CD4-positive, alpha-beta T cell treated with Interleukin-6 for 4 hours (primary cell): ENCODE measurements at regions not wholly inside any gene's neighbourhood (a gene's known extent, or its start where the extent isn't known, plus 50 kb on each side); places are given as distances from the start of the nearest gene placed in this dataset.
A peak's percentile ranks its signal among the peaks of the same experiment; 100 is the strongest.

Experiments used
- DNase-seq: peaks from one replicate; pipeline ENCODE4 v3.0.0-alpha.2; 2020; ENCODE audit warnings: mixed read lengths

DNA sequence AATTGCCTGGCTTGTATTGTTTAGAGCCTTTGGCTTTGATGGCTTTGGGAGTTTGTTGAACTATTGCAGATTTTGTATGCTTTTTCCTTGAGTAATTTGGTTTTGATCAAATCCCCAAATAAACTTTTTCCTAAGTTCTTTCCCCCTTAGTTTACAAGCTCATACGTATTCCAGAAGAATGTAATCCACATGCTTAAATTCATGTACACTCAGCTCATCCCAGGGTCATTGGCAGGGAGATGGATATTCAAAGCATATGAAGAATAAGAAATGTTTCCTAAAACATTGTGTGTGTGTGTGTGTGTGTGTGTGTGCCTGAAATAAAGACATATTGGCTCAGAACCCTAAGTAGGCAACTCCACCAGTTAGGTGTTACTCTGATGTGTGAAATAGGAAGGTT is 89.4 kb downstream of the TMEM30B start:
- DNase-seq: no peak

DNA sequence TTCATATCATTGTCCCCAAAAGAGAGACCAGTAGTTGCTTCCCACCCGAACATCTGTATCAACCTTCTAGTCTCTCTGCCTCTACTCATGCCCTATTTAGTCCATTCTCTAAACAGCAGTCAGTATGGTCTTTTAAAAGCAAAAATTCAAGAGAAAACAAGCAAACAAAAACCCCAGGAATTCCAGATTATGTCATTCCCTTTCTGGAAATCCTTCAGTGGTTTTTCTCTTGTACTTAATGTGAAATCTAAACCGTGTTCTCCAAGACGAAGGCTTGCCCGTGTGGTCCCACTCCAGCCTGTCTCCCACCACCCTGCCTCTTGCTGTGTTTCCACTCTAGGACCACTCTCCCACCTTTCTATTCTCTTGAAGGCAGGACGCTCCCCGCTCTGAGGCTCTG is 90.8 kb downstream of the TMEM30B start:
- no peak for DNase-seq

DNA sequence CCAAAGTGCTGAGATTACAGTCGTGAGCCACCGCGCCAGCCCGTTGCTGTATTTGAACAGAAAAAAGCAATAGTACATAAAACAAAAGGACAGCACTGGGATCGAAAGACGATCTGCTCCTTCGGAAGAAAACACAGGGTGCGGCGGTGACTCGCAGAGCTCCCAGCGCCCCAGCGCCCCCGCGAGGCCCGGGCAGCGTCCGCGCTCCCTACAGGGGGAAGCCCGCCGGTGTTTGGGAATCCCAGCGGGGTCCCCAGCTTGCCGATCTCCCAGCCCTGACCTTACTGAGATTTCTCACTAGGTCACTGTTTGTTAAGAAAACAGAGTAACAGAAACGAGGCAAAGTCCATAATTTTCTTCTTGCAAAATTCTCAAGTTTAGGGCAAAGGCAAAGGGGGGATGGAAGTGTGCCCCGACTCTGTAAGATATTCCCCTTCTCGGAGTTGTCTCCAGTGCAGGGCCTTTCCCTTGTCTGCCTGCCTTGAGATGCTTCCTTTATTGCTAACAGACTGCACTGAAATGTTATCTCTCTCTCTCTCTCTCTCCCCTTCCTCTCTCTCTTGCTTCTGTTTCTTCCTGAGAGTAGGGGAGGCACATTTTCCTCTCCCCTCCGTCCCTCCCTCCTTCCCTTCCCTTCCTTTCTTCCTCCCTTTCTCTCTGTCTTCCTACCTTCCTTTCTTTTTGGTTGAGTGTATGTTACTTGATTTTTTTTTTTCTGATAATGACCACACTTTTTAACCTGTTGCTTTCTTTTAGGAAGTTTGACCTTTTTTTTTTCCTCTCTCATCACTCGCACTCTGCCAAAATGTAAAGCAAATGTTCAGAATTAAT is 91.9 kb downstream of the TMEM30B start:
- peak; percentile 5 for DNase-seq

DNA sequence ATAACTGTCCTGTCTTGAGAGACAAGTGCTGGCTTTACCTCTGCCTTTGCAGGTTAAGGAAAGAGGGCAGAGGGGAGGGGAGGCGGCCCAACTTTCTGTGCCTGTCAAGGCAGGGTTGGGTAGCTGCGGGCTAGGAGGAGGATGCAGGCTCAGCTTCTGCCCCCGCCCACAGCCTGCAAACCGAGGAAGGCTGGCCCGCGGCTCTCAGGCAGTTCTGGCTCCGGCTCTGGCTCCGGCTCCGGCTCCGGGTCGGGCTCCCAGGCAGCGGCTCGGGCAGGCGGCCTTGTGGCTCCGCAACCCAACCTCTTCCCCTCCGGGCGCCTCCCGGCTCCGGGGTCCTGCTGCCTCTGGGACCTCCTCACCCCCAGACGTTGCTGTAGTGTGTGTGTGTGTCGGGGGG is 92.9 kb downstream of the TMEM30B start:
- peak; percentile 1 for DNase-seq

DNA sequence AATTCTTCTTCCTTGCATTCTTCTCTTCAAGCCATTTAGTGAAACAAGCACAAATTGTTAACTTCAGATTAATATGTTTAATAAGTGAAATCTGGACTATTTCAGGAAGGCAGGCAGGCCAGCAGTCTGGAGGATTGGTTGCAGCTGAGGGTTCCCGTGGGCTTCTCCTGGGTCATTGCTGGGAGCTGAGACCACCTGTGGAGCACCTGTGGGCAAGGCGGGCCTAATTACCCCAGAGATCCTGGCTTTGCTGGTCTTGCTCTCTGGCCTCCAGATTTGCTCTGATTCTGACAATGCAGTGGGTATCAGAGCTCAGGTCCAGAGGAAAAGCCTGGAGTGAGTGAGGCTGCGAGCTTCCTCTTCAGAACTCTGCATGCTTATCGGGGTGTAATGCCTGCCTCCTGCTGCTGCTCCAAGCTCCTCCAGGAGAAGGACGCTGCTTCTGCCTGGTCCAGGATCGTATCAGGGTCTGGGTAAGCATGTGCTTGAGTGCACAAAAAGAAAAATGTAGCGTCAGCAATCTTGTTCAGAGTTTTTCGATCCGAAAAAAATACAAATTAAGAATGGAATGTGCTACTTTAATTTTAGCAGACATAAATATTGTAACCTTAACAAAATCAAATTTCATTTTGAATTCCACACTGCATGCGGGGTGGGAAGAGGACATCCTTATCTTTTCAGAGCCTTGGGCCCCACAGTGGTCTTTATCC is 93.8 kb downstream of the TMEM30B start:
- DNase-seq: no peak

DNA sequence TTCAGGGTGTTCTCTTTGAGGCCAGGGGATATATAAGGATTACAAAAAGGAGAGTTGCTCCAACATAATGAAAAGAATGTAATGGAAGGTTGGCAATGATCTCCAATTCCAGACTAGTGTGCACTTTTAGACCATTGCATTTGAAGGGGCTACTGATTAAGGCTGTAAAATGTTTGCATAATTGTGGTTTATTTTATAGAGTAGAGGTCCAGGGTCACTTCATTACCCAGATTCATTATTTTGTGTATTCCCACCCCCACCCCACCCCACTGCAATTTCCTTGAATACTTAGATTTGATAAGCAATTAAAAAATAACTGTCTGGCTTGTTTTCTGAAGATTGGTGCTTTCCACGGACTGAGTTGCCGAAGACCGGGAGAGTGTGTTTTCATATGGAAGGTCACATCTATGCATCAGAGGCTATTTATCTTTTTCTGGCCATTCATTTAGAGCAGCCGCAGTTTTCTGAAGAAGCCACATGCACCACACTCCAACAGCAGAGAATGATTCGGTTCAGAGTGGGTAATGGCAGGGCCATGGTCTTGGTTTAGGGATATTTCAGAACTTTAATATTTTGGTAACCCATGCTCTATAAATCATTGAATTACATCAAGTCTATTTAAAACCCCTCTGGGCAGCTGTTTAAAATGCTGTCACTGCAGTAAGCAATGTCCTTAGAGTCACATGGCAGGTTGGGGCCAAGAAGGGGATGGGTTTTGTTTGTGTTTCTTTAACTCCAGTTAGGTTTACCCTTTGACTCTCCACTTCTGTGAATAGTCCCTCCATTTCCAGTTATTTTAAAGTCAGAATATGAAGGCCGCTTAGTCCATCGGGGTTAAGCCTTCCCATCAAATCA is 94.6 kb downstream of the TMEM30B start:
- DNase-seq: no peak

DNA sequence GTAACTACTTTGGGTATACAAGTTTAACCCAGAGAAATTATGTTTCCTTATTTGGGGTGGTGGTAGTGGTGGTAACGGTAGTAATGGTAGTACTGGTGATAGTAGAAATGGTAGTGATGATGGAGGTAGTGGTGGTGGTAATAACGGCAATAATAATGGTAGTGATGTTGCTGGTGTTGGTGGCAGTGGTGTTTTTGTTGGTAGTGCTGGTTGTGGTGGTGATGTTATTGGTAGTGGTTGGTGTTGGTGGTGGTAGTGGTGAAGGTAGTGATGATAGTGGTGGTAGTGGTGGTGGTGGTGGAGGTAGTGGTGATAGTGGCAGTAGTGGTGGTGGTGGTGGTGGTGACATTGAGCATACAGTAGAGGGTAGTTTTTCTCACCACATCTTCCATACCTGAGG is 95.6 kb downstream of the TMEM30B start:
- no peak for DNase-seq

DNA sequence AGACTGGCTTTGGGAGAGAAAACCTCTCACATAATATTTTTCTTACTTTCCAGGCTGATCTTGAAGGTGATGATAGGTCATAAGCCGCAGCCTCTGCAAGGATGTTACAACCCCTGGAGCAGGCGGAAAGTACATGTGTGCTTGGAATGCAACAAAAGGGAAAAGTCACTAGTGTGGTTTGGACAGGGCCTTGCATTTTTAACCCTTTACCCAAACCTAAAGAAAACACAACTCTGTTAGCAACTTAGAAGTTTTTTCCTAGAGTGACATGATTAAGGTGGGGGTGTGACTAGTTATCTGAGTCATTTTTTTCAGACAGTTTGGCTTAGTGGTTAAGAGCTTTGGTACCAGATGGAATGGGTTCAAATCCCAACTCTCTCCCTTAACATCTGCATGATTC is 97.0 kb downstream of the TMEM30B start:
- no peak for DNase-seq

DNA sequence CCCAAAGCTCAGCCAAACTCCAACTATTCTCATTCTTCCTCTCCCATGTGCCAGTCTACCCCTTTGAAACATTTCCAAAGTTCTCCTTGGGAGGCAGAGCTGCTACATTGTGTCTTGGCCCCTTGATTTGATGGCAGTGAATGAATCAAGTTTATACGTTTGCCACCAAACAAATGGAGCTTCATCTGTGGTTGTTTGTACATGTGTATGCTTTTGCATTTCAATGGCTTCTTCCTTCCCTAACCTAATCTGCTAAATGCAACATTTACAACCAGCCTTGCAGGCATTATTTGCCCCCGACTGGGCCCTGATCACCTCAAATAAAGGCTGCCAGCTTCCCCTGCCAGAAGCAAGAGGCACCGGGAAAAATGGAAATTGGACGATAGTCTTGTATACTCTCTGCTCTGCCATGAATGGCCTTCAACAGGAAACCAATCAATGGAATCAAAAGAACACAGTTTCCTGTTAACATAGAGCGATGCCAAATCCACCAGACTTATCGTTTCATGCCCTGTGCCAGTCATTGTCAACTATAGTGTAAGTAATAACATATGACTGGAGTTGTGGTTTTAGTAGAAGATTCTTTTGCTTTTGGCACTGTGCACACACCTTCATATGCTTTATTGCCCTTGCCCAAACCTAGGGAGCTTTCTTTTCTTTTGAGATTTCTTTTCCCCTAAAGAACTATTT is 97.8 kb downstream of the TMEM30B start:
- DNase-seq: no peak

DNA sequence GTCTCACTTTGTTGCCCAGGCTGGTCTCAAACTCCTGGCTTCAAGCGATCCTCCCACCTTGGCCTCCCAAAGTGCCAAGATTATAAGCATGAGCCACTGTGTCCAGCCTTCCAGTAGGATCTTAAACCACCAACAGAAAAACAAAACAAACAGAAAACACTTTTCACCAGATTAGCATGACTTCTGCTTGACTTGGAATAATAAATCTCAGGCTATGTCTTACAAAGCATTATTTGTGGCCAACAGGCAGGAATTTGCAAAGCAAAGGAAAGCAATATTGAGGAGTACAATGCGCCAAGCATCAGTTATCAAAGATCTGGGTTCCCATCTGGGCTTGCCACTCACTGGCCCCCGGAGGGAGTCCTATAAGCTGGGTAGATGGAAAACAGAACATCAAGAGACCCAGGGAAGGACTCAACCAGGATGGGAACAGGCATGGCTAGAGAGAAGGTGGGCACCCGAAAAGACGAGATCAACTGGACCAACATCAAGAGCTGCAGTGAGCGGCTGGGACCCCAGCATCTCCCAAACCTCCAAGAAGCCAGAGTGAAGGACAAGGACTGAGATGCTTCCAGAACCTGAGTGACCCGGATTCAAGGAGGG is 101.2 kb downstream of the TMEM30B start:
- no peak for DNase-seq

DNA sequence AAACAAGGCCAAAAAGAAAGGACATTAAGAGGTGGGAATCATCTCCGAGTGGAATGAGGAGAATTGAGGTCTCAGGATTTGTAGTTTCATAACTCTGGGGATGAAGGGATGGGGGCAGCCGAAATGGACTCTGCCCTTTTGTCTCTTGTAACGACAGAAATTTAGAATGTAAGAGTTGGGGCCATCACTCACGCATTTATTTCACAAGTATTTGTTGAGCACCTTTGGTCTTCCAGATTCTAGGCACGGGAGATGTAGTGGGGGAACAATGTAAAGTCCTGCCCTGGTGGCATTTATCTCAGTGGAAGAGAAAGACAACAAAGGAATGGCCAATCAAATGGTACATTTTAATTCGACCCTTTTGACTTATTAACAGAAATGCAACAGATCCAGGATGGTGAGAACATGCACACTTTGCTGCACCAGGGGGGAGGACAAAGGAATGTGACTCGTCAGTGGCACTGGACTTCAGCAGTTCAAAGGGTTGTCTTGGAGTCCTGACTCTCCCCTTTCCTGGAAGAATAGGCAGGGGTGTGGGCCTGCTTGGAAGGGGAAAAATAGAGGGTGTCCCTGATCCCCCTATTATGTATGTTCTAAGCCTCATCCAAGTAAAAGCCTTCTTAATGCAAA is 102.0 kb downstream of the TMEM30B start:
- no peak for DNase-seq

DNA sequence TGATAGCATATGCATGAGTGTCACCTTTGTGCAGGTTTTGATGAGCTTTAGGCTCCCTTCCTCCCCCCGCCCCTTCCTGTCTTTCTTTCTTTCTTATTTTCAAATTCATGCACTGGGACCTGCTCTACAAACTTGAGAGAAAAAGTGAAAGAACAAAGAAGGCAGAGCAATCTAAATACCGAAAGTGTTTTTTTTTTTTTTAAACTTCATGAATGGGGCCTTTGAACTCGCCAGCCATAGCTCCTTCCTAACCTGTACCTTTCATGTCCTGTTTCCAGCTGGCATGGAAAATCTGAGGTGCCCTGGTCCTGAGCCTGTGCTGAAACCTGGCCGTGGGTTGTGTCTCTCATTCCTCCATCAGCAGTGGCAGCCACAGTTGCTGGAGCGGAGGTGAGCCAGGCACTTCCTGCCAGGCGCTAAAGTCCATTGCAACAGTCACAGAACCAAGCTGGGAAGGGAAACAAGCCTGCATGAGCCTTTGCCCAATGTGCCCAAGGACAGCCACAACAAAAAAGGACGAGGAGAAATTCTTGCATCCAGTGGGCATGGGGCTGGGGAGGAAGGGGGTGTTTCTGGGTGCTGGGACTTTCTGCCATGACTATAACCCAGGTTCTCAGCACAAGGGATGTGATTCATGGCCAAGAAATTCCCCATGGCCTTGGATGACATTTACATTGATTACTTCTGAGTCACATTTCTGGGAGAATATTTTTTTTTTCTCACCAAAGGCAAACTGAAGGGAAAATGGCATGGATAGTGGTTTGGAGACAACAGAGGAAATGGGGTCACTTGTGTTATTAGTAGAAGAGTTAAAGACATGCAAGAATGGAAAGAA is 102.7 kb downstream of the TMEM30B start:
- DNase-seq: peak; percentile 7

DNA sequence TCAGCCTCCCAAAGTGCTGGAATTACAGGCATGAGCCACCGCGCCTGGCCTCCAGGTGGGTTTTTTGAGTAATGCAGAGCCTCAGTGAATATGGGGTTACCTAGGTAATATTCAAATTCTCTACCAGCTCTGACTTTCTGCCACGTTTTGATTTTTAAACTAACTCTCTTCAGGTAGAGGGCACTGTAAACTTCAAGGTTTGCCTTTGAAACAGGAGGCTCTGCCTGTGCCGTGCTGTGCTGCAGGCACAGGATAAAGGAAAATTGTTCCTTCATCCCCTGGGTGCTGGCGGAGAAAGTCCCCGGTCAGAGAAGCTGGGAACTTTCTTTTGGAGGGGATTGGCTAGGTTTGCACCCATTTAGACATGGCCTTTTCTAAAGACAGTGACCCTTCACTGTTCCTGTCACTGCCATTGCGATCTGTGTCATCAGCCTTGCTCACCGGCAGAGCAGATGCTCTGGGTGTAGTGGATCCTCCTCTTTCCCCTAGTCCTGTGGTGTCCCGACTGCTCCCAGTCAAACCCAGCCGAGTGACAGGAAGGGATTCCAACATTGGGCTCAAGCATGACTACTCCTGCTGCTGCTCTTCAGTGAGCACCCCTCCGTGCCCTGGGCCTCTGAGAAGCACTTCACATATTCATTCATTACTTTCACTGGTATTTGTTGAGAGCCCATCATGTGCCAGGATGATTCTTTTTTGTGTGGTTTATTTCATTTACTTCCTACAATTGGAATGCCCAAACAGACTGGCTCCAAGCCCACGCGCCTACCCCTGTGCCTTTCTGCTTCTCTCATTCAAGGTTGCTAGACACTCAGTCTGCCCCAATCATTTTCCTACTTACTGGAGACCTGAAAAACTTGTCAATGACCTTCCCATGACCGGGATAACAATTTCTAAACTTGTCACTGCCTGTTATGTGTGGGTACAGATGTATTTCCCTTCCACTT is 103.6 kb downstream of the TMEM30B start:
- DNase-seq: no peak

DNA sequence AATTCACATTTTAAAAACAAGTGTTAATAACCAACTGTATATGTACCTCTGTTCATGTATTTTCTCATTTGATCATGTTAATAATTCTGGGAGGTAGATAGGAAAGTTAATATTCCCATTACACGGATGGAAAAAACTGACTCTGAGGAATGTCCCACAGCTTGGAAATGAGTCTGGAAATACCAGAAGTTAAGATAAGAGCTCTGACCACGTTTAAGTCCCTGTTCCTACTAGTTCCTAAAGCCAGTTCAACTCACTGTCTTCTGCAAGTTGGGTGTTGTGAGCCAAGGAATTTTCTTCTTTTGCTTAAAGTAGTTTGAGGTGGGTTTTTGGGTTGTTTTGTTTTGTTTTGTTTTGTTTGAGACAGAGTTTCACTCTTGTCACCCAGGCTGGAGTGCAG is 104.5 kb downstream of the TMEM30B start:
- DNase-seq: no peak

DNA sequence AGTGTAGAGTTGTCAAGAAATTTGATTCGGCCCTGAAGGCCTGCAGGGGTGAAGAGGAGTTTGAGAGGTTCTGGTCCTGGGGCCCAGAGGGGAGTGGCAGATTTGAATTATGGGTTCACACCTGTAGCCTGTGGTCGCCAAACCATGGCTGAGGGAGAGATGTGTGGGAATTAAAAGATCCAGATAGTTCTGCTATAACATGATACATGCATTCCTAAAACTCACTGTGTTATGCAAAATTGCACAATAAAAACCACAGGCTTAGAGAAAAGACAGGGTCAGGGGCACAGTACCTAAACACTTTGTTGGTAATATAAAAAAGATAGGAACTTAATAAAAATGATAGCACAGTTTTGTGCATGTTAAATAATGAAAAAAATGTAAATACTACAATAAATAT is 106.2 kb downstream of the TMEM30B start:
- no peak for DNase-seq

DNA sequence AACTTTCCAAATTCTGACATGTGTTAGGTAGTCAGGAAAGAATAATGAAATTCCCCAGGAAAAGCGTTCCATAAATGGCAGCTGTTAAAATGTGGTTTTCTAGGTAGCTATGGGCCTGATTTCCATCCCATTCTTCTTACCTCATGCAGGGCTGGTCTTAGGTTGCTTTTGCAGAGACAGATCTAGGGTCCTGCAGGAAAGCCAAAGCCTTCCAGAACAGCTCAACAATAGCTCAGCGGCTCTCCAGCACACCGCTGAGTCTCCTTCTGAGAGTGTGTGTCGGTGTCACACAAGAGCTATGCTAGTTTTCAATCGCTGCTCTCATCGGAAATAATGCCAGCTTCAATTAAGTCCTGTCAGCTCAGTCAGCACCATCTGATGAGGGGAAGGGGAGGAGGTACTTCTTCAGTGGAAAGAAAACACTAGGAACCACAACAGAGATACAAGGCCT is 106.7 kb downstream of the TMEM30B start:
- DNase-seq: no peak

DNA sequence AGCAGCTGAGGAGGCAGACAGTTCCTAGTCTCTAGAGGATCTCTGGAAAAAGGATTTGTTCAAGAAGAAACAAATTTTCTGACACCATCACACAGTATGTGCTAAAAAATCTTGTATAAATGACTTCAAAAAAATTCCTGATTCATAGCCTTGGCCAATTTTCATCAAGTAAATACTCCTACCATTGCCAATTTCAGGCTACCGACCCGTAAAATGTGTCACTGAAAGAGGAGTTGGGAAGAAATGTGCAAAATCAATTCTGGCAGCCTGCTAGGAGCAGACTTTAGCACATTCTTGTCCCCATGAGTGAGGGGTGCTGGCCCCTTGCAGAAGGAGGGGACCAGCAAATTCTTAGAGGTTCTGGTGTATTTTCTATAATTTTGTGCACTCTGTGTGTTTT is 109.4 kb downstream of the TMEM30B start:
- no peak for DNase-seq

DNA sequence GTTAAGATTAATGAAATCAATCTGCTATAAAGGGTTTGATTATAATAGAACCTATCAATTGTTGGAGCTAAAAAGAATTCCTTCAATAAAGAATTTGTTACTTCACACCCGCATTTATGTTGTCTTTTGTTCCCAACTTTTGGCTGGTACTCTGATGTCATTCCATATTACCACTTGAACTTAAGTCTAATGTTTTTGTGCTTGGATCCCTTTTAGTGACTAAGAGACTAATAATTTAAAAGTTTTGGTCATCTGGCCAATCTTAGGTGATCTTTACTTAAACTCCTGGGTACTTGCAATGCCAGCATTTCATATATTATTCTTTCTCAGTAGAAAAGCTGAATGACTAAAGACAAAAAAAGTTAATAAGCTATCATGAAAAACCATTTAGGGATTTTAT is 113.0 kb downstream of the TMEM30B start:
- DNase-seq: no peak

DNA sequence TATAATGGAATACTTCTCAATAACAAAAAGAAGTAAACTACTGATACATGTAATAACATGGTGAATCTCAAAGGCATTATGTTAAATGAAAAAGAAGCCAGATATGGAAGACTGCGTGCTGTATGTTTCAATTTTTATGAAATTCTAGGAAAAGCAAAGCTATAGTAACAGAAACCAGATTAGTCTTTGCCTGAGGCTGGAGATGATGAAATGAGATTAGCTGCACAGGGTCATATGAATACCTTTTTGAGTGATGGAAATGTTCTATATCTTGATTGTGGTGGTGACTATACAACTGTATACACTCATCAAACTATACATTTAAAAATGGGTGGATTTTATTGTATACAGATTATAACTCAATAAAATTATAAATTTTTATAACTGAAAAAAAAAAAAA is 113.5 kb downstream of the TMEM30B start:
- DNase-seq: no peak

DNA sequence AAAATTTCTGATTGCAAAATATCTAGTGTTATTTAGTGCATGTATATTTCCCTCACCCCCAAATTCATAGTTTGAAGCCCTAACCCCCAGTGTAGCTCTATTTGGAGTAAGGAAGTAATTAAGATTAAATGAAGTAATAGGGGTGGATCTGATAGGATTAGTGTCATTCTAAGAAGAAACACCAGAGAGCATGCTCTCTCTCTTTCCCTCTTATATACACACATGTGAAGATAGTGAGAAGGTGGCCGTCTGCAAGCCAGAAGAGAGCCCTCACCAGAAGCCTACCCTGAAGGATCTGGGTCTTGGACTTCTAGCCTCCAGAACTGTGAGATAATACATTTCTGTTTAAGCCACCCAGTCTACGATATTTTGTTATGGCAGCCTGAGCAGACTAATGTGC is 120.3 kb downstream of the TMEM30B start:
- DNase-seq: no peak
